ENCODE measurements at regions not wholly inside any gene's neighbourhood (a gene's known extent, or its start where the extent isn't known, plus 50 kb on each side); places are given as distances from the start of the nearest gene placed in this dataset.

GRCh38 chr11:122521626-122522025 lies 133.9 kb upstream of the UBASH3B start:
- H3K79me2 ChIP-seq (ENCODE audit: control insufficient read depth, insufficient read depth, low read length), result no peaks in the 10 kb centered on the region
- no peaks in the 10 kb centered on the region for H3K9me3 ChIP-seq (ENCODE audit: control insufficient read depth, low read depth, low read length)
- dilution Hi-C loops (cut with MboI; ENCODE audit: extremely low pct_ligation_motif_present, low sequenced_read_pairs), result no loop called here
- no peak overlapping the region for H3K4me2 ChIP-seq (ENCODE audit: control insufficient read depth, extremely low read depth, insufficient read depth, low read depth, low read length)
- DNase-seq (ENCODE audit: low read depth, low spot score), result no peak
- H3K4me1 ChIP-seq (ENCODE audit: control insufficient read depth, extremely low read depth, insufficient read depth, low read length), result no peaks in the 10 kb centered on the region
- H2AFZ ChIP-seq (ENCODE audit: control insufficient read depth, low read length), result no peak overlapping the region
- H3K4me3 ChIP-seq (ENCODE audit: control insufficient read depth in 2 of 3, extremely low read depth in 1 of 3, insufficient read depth in 2 of 3, low read depth in 1 of 3, low read length in 3 of 3), result no peak overlapping the region
- H3K27me3 ChIP-seq (ENCODE audit: control insufficient read depth, extremely low read depth, insufficient read depth, low read length), result peaks cover 9% of the 10 kb centered on the region
- H3K36me3 ChIP-seq (ENCODE audit: control insufficient read depth in 2 of 2, extremely low read depth in 1 of 2, insufficient read depth in 2 of 2, low read length in 2 of 2), result no peaks in the 10 kb centered on the region
- FAIRE-seq, result no peak
- no peak overlapping the region for H3K27ac ChIP-seq (ENCODE audit: control insufficient read depth, insufficient read depth, low read length)
- no peak overlapping the region for H3K9ac ChIP-seq (ENCODE audit: control insufficient read depth, extremely low read depth, insufficient read depth, low read length)
- TF ChIP-seq CTCF (optimal IDR thresholded peaks at IDR 0.05 in 1 of 3, IDR thresholded peaks at IDR 0.05 in 1 of 3, conservative IDR thresholded peaks at IDR 0.05 in 1 of 3; ENCODE audit: extremely low read depth in 1 of 3, insufficient read depth in 2 of 3, low read length in 3 of 3), result no peak
- no peak for TF ChIP-seq EZH2 (IDR thresholded peaks at IDR 0.05; ENCODE audit: low read length)
- H3K9me1 ChIP-seq (ENCODE audit: control insufficient read depth, extremely low read depth, insufficient read depth, low read length), result no peaks in the 10 kb centered on the region
- no peaks in the 10 kb centered on the region for H4K20me1 ChIP-seq (ENCODE audit: control insufficient read depth, extremely low read depth, insufficient read depth, low read length)

- H2AFZ ChIP-seq (ENCODE audit: control insufficient read depth, low read length), result no peak overlapping the region
- H3K4me2 ChIP-seq (ENCODE audit: control insufficient read depth, extremely low read depth, insufficient read depth, low read depth, low read length), result no peak overlapping the region
- no peaks in the 10 kb centered on the region for H3K79me2 ChIP-seq (ENCODE audit: control insufficient read depth, insufficient read depth, low read length)
- dilution Hi-C loops (cut with MboI; ENCODE audit: extremely low pct_ligation_motif_present, low sequenced_read_pairs), result no loop called here
- no peaks in the 10 kb centered on the region for H3K9me1 ChIP-seq (ENCODE audit: control insufficient read depth, extremely low read depth, insufficient read depth, low read length)
- H3K27ac ChIP-seq (ENCODE audit: control insufficient read depth, insufficient read depth, low read length), result no peak overlapping the region
- H3K4me3 ChIP-seq (ENCODE audit: control insufficient read depth in 2 of 3, extremely low read depth in 1 of 3, insufficient read depth in 2 of 3, low read depth in 1 of 3, low read length in 3 of 3), result no peak overlapping the region
- H4K20me1 ChIP-seq (ENCODE audit: control insufficient read depth, extremely low read depth, insufficient read depth, low read length), result no peaks in the 10 kb centered on the region
- FAIRE-seq (no peak), DNase-seq (ENCODE audit: low read depth, low spot score) (no peak)
- no peaks in the 10 kb centered on the region for H3K4me1 ChIP-seq (ENCODE audit: control insufficient read depth, extremely low read depth, insufficient read depth, low read length)
- no peak for TF ChIP-seq CTCF (optimal IDR thresholded peaks at IDR 0.05 in 1 of 3, IDR thresholded peaks at IDR 0.05 in 1 of 3, conservative IDR thresholded peaks at IDR 0.05 in 1 of 3; ENCODE audit: extremely low read depth in 1 of 3, insufficient read depth in 2 of 3, low read length in 3 of 3)
- no peak for TF ChIP-seq EZH2 (IDR thresholded peaks at IDR 0.05; ENCODE audit: low read length)
- H3K27me3 ChIP-seq (ENCODE audit: control insufficient read depth, extremely low read depth, insufficient read depth, low read length), result peaks cover 18% of the 10 kb centered on the region
- H3K9me3 ChIP-seq (ENCODE audit: control insufficient read depth, low read depth, low read length), result no peaks in the 10 kb centered on the region
- no peaks in the 10 kb centered on the region for H3K36me3 ChIP-seq (ENCODE audit: control insufficient read depth in 2 of 2, extremely low read depth in 1 of 2, insufficient read depth in 2 of 2, low read length in 2 of 2)
- H3K9ac ChIP-seq (ENCODE audit: control insufficient read depth, extremely low read depth, insufficient read depth, low read length), result no peak overlapping the region
Measured at GRCh38 chr11:122517403-122518379, 137.8 kb upstream of the UBASH3B start.
